GM21619 (cell line): ENCODE measurements at regions not wholly inside any gene's neighbourhood (a gene's known extent, or its start where the extent isn't known, plus 50 kb on each side); places are given as distances from the start of the nearest gene placed in this dataset.
A peak's percentile ranks its signal among the peaks of the same experiment; 100 is the strongest.
"Not testable (repeated sequence)": the region's sequence is repeated elsewhere in the genome, so short reads cannot be mapped to it uniquely, and the experiment has no call there.

Experiments used
- ATAC-seq: cut with Tn5 transposase; IDR thresholded peaks from one replicate; pipeline ENCODE4 v1.9.1; 2021; ENCODE audit not compliant: unreplicated experiment

DNA sequence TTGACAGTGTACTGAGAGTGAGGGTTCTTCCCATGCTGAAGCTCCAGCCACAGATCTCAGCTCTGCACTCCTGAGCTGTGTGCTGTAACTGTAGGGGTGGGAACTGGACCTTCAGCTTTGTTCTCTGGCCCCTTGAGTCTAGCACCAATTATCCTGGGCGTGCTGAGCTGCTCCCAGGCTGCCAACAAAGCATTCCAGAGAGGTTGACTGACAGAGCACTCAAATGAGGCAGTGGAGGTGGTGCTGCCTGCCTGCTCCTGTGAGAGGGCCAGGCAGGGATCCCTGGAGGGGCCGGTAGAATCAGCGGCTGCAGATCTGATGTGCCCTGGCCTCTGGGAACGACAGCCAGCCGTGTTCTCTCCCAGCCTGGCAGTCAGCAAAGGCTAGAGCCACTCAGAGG is 375.7 kb upstream of the AADAT start:
- no peak for ATAC-seq

DNA sequence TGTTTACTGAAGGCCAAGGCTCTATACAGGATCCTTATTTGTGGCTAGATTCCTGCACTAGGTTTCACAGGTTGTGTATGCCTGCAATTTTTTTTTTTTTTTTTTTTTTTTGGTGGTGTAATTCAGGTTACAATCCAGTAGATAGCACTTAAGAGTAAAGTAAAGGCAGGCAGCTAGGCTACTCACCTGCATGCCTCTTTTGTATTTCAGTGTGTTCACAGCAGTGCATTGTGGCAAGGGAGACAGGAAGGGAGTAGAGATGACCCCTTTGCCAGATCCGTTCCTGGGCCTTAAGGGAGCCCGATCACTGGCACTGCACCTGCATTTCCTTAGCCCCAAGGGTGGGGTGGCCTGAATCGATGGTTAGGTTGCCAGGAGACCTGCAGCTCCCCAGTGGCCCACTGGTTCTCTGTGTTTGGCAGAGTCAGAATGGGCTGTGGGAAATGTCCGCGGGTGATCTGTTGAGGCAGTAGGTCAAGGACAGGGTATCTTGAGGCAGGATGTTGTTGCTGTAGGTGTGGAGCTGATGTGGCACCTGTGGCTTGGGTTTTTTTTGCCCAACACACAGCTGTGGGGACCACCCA is 374.9 kb upstream of the AADAT start:
- no peak for ATAC-seq

DNA sequence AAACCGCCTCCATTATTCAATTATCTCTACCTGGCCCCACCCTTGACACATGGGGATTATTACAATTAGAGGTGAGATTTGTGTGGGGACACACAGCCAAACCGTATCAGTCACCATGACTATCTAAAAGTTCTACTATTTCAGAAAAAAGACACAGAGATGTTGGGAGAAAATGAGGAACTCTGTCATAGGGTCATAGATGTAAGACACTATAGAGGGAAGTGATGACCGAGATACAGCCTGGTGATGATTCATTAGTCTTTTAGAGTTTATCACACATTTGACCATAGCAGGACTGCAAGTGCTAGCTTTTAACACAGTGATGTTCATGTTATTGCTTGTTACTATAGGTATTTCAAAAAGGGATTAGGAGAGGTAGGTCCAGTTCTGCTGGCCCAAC is 357.0 kb upstream of the AADAT start:
- no peak for ATAC-seq

DNA sequence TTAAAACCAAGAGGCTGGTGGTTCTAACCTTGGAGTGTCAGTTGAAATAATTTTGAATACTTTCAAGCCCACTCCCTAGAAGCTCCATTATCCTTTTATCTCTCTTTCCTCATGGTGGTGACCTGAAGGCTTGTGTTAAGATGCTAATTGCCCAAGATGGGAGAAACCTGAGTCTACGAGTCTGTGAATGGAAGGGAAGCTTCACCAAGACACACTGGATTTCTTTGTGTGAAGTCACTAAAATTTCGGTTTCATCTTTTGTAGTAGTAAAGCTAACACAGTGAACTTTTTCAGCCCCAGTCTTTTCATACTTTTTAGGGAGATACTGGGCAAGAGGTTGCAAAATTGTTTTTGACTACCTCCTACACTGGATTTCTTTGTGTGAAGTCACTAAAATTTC is 351.4 kb upstream of the AADAT start:
- ATAC-seq = not testable (repeated sequence)

DNA sequence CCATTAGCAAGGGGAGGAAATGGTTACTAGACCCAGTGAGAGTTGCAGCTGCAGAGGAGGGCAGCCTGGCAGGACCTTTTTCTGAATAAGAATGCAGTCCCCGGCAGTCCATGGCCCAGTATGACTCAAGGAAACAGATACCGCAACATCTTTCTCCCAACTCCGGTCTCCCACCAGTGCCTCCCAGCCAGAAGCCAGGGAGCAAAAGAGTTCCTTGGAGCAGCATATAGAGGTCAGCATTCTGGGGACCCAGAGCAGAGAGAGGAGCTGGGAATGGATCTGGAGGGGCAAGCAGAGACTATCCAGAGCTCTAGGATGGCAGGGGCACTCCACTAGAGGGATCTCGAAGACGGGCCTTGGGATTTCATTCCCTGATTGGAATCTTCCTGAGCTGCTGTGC is 339.2 kb upstream of the AADAT start:
- no peak for ATAC-seq

DNA sequence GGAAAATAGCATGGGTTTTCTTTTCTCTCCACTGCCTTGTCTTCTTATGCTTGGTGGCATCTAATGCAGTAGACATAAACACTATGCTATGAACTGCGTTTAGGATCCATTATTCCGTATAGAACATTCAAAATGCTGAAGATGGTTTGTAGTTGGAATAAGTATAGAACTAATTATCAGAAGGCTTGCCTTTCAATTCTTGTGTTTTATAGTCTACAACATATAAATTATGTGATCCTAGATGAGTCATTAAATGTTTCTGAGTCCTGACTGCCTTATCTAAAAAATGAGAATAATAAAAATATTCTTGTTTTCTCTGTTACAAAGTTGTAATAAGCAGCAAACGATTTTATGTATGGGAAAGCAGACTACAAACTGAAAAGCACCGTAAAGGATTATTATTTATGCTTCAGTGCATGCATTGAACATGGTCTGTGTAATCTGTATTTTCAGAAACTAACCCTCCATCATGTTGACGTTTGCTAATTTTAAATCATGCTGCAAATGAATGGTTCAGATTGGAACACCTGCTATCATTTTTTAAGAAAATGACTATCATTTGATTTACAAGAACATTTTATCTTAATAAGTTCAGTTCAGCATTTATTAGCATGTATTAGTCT is 335.9 kb upstream of the AADAT start:
- ATAC-seq = no peak

DNA sequence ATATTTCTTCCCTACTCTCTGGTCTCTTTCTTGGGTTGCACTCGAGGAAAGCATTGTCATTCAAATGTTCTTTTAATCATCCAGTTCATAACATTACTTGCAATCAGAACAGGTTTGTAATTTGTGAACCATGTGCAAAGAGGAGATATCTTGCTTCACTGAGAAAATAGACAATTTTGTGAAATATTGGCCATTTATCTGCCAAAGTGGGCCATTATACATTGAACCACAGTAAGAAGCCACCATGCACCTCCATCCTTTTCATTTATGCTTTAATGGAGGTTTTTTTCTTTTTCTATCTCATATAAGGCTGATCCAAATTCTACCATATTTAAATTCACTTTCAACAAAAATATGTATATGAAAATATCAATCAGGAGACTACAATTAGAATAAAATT is 335.3 kb upstream of the AADAT start:
- no peak for ATAC-seq

DNA sequence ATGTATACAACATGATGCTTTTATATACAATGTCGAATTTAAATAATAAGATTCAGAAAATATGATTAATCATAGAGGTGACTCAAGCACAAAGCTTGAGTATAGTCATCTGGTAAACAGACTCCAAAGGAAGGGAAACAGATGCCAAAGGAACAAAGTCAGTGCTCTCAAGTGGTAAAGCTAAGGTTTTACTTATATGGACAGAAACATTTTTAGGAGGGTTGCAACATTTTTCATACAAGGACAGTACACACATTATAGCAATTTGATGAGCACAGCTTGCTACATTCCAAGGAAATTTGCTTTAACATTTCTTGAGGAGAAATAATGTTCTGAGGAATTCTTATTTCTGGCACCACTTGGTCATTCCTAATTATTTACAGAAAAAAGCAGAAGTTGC is 333.4 kb upstream of the AADAT start:
- no peak for ATAC-seq

DNA sequence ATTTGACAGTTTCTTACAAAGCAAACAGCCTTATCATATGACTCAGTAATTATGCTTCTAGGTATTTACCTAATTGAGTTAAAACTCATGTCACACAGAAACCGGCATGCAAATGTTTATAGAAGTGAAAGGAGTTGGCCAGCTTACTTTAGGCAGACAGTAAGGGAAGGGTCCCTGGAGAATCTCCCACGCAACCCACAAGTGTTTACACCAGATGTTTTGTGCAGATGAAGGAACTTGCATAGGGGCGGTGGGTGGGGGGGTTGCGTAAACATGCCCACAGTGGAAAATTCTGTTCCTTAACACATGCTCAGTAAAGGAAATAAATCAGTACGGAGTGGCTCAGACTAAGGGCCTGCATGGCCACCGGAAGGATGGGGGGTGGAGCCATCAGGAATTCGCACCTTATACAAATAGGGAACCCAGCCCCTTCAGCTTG is 330.5 kb upstream of the AADAT start:
- peak; percentile 66 for ATAC-seq

DNA sequence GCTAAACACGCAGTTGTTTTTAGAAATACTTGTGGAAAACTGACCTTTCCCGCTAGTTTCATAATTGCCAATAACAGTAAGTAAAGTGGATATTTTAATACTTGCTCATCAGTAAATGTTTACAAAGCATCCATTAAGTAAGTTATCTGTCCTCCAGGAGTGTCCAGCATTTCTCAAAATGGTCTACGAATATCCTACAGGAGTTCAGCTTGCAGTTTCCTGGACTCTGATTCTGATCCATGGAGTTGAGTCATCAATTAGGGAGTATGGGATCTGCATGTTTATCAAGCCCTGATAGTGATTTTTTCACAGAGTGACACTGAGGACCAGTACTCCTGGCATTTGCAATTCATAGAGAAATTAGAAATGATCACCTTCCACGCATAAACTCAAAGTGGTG is 325.2 kb upstream of the AADAT start:
- ATAC-seq = no peak

DNA sequence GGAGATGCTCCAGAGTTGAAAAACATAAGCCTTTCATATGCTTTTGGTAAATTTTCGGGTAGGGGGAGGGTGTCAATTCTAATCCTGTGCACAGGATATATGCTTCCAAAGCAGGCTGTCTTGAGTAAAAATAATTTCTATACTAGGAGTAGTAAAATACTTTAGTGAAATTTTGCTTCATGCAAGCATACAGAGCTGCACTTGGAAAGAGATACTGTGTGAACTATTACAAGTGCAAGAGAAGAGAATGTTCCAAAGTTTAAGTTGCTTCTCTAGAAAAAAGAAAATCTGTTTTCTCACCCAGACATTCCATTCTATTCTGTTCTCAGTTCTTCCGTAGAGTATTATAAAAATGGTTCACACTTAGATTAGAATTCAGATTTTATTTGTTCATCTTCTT is 324.6 kb upstream of the AADAT start:
- ATAC-seq = no peak

DNA sequence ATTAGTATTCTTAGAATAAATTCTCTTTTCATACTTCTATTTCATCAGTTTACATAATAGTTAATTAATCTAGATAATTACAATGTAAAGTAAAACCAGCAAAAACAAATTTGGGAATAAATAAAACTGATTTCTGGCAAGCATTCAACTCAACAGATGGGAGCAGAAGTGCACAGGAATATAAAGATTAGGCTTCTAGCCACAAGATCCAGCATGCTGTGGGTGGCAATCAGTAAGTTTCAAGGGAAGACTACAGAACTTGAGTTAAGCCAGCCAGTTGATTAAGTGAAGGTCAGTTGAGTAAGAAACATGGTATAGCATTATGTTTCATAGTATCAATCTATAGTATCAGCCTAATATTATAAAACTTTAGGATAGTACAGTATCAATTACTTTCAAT is 324.2 kb upstream of the AADAT start:
- no peak for ATAC-seq

DNA sequence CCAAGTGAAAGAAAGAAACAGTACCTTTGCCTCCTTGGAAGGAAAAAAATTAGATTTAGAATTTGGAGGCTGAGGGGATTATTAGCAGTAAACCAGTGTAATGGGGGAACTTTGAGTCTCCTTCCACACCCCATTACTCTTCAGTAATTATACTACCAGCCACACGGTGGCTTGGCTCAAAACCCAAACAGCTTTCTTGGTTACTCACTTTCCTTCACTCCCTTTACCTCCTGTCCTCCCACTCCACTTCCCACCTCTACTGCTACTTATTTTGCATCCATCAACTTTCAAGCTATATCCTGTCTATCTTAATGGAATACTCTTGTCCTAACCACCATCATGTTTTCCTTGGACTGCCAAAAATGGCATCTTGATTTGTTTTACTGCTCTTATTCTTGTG is 310.6 kb upstream of the AADAT start:
- ATAC-seq = no peak

DNA sequence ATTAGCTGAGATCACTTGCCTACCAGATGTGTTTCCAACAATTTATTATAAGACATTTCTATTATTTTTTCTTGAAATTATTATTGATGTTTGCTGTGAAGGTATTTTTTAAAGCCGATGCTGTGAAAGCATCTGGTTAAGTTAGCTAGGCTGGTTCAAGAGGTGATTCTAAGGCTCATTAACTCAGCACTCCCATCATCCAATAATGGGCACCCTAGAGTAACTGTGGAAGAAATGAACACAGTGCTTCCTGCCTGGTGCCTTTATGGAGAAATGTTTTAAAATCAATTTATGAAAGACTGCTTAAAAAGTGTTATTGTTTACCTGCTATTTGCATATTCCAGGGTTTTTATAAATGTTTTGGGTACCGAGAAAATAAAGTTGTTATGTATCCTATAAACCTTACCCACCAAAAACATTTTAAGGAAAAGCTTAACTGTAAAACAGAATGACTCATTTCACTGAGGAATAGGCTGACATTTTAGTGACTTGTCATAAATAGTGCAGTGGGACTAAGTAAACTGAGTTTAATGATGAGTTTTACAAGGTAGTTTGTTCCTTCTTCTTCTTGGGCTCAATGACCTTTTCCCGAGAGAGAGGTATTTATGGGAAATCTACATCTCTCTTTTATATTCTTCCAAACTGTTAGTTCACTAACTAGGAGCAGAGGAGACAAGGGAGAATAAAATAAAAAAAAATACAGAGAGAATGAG is 310.0 kb upstream of the AADAT start:
- ATAC-seq = no peak

DNA sequence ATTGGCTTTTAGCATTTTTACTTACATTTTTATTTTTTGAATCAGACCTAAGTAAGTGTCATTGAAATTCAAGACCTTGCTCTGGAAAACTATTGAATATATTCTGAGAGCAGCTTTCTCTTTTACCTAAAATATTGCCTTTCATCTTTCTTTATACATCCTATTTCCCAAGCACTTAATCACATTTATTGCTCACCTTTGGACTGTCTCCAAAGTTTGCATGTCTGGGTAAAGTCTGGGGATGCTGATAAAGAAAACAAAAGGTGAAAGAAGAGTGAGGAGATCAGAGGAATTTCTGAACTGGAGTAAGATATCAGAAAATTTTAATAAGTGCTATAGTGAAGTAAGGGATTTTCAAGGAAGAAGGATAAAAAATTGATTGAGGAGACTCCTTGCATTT is 308.5 kb upstream of the AADAT start:
- no peak for ATAC-seq

DNA sequence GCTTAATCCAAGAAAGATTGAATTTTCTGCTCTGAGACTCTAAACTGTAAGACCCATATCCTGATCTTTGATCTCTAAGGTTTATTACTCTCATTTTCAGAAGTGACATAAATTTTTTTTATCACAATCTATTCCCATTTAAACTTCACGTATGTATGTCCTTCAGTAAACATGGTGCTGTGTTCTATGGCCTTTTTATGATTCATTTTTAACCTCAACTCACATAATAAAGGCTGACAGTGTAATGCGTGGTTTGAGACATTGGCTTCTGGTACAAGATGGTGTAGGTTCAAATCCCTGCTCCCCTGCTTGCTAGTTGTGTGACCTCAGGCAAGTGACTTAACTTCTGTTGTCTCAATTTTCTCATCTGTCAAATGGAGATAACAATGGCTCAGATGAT is 306.0 kb upstream of the AADAT start:
- no peak for ATAC-seq

DNA sequence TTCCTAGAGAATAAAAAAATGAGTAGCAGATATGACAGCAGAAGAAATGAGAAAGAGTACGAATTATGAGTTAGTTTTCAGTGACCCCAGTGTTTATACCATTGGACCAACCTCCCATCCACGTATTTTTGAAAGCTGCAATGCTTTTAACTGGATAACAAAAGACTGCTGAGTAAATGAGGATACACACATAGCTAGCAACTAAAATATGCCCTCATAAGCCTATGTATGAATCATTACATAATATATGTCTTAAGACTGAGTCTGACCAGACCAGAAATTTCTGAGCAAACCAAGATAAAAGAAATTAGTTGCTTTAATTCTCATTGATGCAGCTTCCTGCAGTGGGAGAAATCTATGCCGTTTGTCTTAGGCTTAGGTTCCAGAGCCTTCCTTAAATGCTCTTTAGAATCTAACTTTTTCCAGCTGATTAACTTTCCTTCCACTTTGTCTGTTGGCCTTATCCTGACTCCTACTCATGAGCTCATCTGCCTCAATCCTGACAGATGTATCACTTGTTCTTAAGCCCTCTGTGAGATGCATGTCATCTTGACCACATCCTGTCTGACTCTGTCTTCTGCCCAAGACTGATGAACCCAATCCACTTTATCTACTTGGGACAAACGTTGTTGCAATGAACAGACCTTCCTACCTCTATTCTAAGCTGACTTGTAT is 301.4 kb upstream of the AADAT start:
- ATAC-seq = no peak

DNA sequence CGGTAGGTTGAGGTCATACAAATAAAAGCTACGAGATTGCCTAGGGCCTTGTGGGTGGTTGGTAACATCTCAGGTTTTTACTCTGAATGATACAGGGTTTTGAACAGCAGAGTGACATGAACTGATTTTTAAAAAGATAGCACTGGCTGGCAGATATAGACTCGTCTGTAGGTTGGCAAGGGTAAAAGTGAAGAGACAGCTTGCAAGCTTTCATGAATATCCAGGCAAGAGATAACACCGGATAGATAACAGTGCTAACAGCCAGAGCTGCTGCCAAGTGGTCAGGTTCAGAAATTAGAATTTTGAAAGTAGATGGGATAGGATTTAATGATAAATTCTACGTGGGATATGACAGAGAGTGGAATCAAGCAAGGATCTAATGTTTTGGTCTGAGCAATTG is 299.7 kb upstream of the AADAT start:
- ATAC-seq = no peak

DNA sequence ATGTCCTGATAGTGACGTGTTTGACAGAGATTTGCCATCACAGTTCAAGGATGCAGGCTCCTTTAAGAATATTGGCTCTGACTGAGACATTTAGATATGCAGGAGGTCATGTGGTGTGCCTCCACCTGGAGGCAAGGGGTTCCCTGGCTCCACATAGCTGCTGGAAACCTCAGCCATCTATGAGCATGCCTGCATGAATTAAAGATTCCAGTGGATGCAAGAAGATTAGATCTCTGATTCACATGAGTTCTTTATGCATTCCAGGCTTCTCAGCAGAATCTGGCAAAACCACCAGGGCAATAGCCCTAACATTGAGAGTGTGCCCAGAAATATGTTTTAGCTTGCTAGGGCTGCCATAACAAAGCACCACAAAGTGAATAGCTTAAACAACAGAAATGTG is 298.5 kb upstream of the AADAT start:
- ATAC-seq = no peak

DNA sequence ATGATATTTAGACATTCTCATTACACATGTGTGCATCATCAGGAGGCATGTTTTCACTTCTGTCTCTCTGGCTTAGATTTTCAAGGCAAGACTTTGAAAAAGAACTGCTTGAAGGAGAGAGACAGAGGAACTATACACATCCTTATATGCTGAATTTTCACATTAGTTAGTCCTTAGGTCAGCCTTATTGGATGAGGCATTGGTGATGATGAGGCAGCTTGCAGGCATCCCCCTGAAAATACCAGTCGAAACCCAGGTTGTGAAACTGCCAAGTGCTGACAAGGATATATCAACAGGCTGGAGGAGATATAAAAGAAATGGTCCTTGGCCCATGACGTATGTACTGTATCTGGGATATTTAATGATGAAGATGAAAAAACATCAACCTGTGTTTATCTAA is 297.2 kb upstream of the AADAT start:
- ATAC-seq = no peak

DNA sequence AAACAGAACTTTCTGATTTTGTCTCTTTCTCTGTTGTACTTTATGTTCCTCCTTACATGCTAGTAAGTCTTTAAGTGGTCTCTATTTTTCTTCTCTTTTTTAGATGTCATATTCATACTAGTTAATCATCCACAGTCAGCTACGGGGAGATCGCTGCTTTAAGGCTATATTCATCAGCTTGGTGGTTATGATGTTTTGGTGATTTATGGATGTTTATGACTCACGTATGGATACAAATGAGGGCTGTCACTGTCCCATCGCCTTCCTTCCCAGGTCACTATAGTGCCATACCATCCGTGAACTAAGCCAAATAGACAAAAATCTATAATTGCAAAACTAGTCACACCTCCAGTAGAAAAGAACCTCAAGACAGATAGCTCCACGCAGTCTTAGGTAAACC is 296.8 kb upstream of the AADAT start:
- no peak for ATAC-seq

DNA sequence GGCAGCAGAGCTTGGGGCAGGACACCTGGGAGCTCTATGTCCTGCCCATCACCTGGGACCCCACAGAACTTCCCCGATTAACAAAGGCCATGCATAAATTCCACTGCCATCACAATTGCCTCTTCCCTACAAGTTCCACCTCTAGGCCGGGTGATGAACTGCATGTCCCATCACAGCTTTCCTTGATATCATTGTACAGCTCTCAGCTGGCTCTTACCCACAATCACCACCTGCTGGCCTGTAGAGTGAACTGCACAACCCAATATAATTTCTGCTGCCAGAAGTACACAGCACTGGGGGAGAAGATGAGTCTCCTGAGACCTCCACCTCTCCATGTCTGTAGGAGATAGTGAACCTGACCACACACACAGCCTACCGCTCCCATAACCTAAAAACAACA is 285.0 kb upstream of the AADAT start:
- ATAC-seq = peak; percentile 100
